ENCODE measurements at regions not wholly inside any gene's neighbourhood (a gene's known extent, or its start where the extent isn't known, plus 50 kb on each side); places are given as distances from the start of the nearest gene placed in this dataset.
"Not testable (repeated sequence)": the region's sequence is repeated elsewhere in the genome, so short reads cannot be mapped to it uniquely, and the experiment has no call there.

DNA sequence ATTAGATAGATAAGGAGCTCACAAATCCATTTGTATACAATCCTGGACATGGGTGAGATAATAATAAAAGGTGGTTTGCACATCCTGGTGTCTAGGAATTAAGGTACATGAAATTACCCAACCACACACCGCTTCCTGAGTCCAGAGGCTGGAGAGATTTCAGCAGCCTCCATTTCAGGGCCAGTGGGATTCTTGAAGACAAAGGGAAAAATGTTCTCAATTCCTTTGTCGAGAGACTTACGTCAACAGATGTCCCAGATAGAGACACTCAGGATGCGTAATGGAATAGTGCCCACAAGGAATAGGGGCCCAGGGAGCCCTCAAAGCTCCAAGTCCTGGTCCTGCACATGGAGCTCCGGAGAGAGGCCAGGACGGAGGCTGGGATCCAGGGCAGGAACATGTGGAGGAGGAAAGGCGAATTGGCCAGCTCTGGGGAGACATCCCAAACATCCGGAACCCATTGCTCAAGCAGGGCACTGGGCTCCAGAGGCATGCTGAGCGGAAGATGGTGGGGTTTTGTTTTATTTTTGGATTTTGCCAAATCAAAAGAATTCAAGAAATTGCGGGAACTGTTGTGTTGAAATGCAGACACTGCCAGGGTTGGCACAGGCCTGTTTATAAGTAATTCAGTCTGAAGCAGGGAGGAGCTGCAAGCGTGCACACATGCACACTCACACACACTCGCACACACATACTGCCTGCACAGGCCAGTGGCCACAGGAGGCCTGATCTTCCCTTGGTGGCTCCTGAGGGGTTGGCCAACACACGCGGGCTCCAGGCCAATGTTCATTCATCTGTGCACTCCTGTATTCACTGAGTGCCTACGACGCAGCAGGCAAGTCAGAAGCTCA is 97.2 kb downstream of the NOG start:
- no peak for DNase-seq

DNA sequence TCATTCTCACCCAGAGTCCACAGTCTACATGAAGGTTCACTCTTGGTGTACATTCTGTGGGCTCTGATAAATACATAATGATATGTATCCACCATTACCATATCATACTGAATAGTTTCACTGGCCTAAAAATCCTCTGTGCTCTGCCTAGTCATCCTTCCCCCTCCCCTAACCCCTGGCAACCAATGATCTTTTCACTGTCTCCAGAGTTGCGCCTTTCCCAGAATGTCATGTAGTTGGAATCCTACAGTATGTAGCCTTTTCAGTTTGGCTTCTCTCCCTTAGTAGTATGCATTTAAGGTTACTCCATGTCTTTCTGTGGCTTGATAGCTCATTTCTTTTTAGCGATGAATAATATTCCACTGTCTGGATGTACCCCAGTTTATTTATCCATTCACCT is 101.3 kb downstream of the NOG start:
- no peak for DNase-seq

DNA sequence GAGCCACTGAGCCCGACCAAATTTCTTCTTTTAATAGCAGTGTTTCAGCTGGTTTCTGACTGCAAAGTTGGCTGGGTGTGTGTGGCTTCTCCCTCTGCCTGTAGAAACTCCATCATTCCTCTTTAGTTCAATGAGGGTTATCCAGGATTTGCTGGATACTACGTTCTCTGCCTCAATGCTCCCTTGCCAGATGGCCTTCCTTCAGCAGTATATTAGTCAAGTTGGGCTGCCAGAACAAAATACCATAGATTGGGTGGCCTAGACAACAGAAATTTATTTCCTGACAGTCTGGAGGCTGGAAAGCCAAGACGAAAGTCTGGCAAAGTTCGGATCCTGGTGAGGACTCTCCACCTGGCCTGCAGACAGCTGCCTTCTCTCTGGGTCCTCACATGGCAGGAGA is 103.7 kb downstream of the NOG start:
- no peak for DNase-seq

DNA sequence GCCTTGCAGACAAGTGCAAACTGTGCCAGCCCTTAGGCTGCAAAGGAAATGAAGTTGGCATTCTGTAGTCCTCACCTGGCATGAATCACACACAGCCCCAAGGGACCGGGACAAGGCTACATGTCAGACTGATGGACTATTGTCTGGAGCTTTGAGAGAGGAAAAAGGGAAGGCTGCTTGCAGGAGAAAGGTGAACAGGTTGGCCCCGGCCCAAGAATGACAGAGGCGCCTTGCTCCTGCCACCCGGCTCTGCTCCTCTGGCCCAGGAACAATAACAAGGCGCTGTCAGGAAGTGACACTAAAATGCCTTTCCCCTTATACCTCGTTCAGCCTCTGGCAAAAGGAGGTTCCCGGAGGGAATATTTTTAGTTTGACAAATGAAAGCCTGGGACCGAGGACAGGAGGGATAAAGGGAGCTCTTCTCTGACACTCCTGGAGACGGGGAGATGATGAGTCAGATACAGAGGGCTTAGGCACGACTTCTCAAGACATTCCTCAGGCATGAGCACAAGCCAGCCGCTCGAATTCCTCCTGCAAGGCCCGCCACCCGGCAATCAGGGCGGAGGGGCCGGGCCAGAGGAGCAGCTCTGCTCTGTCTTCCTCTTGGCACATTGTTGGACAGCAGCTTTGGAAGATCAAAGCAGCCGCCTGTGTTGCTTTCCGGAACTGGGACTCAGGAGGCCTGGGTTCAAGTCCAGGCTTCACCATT is 105.8 kb downstream of the NOG start:
- DNase-seq, result no peak

DNA sequence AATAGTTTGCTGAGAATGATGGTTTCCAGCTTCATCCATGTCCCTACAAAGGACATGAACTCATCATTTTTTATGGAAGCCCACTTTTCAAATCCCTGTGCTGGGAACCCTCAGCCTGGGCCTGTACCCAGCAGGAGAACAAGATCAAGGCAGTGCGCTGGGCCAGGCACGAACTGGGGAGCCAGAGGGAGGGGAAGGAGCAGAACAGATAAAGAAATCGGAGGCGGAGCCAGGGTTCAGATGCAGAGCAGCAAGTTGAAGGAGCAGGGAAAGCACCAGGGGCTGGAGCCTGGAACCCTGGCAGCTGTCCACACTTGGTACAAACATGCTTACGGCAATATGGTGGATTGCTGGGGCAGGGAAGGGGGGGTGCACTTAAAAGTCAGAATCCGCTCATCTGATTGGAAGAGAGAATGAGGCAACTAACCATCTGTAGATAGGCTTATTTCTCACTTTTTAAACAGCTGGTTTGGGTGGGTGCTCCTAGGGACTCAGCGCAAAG is 107.5 kb downstream of the NOG start:
- DNase-seq, result no peak

DNA sequence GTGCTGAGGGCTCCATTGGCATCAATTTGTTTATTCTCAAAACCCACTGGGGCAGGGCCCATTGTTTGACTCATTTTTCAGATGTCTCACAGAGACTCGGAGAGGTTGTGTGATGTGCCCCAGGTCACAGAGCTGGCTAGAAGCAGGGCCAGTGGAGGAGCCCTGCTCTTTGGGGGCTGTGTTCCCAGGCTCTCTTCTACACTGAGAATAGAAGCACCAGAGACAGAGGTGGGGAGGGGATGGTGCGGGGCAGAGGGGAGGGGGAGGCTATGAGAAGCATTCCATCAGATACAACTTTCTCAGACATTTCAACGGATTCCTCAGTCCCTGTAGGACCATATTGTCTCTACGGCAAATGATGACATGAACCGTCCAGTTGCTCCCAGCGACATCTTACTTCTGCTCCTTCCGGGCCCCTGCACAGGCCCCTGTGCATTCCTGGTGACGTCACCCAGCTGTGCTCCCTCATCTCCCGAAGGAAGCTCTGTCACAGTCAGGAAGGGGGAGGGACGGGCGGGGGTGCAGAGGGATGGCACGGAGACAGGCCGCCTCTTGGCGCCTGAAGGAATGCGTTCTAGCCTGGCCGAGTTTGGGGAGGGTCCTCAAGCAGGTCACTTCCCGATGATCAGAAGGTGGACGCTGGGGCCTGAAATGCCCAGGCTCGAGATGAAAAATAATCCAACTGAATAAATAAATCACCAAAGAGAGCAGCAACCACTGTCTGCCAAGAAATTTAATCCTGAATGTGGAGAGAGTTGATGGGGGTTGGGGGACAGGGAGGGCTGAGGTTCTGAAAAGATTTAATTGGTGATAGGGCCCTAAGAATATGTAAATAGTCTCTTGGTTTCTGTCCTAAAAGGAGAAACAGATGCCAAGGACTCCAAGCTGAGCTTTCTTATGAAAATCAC is 114.1 kb downstream of the NOG start:
- DNase-seq, result no peak

DNA sequence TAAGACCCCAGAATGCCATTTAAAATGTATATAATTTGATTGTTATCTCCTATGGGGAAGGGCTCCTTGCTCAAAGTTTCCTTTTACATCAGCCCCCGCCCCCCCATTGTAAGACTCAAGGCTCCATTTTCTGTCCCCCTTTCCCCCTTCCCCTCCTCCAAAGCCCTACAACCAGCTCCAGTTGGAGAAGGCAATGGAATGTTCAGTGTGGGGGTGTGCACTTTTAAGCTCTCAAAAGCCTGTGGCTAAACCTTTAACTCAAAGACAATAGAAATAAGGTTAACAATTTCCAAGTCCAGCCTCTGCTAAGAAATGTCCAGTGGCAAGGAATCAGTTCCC is 114.7 kb downstream of the NOG start:
- no peak for DNase-seq

DNA sequence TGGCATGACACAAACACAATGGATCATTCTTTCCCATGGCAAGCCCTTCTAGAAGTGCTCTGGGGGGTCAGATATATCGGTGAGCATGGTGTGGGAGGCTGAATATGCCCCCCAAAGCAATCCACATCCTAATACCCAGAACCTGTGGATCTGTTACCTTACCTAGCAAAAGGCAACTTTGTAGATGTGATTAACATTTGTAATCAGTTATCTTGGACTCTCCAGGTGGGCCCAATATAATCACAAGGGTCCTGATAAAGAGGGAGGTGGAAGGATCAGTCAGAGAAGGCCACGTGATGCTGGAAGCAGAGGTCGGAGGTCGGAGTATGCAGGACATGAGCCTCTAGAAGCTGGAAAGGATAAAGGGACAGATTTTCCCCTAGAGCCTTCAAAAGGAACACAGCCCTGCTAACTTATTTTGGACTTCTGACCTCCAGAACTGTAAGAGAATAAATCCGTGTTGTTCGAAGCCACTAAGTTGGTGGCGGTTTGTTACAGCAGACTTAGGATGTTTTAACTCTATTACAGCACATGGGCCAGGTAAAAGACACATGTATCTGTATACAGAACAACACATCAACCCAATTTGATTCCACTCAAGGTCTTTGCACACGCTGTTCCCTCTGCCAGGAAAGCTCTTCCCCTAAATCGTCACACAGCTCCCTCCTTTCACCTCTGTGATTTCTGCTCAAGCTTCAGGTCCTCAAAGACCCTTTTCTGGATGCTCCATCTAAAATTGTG is 115.3 kb downstream of the NOG start:
- no peak for DNase-seq

DNA sequence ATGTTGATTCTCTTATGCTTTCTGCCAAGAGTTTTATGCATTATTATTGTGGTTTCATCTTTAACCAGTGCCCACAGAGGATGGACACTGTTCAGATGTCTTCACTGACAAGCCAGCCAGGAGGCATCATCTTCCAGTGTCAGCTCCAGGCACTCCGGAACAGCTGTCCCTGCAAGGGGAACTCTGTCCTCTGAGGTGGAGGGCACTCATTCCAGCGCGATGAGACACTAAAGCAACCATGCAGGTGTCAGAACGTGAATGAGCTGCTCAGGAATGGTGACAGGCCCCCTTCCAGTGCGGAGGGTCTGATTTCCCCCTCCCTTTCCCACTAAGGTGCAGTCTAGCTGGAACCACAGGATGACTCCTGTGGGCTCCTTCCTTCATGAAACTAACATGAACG is 117.5 kb downstream of the NOG start:
- DNase-seq, result no peak

DNA sequence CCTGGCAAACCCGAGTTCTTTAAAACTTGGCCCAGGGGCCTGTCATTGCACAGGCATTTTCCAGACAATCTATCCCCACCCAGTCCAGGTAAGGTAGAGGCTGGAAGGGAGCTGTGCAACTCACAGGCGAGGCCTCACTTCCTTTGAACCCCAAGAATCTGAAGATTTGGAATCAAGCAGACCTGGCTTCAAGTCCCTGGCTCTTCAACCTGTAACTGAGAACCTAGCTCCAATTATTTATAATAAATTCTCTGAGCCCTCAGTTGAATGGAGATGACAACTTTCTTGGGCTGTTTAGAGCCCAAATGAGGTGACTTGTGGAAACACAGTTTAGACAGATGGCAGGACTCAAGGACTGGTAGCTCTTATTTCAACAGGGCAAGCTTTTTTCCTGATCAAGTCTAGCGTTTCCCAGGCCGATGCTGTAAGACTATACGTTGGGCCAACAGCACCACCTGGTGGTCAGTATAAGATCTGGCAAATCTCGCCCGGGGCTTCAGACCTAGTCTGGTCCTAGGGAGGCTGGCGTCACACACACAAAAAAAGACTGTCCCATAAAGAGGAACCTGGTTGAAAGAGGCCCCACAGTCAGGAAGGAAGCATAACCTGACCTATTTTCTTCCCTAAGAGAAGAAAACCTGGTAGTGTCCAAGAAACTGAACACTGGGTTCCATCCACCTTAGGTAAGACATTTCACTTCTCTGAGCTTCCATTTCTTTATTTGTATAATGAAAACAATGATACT is 117.9 kb downstream of the C17orf67 start:
- DNase-seq, result peak; percentile 48

DNA sequence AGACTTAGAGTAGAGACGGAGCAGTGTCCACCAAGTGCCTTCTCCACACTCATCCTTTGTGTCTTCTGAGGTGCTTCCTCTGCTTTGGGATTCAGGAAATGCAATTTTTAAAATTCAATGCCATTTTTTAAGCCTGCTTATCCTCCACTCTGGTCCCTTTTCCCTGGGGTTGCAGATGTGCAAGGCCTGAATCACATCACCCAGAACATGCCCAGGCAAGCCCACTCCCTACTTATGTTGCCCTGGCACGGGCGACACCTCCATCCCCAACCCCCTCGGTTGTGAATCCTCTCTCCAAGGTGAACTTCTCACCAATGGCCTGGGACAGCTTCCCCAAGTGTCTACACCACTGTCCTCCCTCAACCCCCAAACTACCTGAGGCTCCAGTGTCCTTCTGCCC is 116.2 kb downstream of the C17orf67 start:
- DNase-seq, result no peak

DNA sequence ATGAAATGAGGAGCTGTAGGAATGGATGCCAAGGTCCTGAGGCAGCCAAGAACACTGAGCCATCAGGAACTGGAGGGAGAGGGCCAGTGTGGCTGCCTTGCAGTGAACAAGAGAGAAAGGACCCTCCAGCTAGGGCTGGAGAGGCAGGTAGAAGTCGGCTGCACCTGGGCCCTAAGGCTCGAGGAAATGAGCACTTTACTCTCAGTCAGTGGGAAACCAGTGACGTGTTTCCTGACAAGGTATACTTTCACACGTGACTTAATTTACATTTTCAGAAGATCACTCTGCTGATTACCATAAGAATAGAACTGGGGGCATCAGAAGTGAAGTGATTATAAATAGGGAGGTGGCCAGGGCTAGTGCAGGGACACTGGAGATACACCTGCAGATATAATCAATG is 115.2 kb downstream of the C17orf67 start:
- DNase-seq, result no peak

DNA sequence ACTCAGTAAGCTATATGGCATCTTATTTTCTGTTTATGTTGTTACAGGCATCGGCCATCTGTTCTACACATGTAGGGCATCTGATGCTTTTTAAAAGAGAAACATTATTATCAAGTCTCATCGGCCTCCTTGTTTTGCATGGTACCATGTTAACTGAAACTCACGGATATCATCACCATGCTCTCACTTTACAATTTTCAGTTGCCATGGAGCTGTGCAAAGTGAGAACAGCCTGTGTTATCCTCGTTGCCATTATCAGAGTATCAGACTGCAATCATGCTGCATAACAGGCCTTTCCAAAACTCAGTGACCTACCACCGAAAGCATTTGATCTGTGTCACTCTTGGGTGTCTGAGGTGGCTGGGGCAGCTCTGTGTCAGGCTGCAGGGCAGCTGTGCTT is 110.3 kb downstream of the C17orf67 start:
- DNase-seq, result no peak

DNA sequence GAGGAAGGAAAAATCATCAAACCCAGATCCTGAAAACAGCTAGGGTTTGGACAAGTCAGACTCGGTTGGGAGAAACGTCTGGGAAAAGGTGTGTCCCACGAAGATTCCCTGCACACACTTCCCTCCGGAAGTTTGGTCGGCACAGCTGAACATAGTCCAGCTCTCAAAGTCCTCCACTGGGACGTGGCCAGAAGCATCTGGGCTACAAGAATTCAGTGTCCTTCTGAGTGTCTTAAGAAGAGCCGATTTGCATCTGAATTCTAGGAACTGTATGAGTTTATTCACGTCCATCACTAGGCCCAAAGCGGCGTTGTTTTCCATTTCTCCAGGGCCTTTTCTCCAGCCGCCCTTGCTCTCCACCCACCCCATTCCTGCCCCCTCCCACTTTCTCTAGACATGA is 109.1 kb downstream of the C17orf67 start:
- no peak for DNase-seq

DNA sequence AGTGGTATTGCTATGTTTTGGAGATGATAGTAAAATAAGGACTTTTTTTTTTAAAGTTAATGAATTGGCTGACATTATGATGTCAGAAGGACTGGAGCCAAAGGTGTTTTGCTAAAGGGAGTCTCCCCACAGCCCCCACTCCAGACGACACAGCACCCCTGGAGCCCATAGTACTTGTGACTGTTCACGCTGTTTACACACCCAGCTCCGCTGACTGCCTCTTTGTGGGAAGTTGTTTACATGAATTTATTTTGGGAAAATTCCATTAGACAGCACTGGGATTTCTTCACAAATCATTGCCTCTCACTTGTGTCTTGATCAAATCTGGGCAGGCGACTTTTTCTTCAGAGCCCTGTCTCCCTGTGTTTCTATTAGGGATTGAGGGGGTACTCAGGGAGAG is 108.6 kb downstream of the C17orf67 start:
- no peak for DNase-seq

DNA sequence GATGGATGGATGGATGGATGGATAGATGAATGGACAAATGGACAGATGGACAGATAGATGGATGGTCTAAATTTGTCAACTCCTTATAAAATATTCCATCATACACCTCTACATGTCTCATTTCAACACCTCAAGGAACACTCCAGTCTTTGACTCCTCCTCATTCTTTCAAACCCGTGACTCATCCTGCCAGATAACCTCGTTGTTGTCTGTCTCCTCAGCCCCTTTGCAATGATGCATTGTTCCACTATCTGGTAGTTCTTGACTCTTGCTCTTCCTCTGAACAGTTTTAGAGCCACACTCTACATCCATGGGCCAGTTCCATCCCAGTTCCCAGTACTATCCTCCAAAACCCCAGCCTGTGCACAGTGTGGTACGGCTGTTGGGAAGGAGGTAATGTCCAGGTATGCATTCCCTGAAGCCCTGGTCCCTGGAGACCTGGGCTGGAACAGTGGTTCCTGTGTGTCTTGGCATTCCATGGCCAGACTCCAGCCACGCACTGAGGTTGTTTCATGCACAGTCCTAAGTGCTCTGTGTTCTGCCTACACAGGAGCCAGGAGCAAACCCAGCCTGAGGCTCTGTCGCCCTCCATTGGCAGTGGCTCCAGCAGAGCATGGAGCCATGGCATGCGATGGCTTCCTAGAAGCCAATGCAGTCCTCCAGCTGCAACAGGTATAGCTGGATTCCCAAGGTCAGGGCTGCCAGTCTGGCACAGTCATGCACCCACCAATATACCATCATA is 105.7 kb downstream of the C17orf67 start:
- DNase-seq, result no peak

DNA sequence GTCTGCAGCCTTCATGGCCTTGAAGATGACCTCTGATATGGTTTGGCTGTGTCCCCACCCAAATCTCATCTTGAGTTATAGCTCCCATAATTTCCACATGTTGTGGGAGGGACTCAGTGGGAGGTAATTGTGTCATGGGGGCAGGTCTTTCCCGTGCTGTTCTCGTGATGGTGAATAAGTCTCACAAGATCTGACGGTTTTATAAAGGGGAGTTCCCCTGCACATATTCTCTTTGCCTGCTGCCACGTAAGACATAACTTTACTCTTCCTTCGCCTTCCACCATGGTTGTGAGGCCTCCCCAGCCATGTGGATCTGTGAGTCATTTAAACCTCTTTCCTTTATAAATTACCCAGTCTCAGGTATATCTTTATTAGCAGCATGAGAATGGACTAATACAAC is 102.6 kb downstream of the C17orf67 start:
- not testable (repeated sequence) for DNase-seq

DNA sequence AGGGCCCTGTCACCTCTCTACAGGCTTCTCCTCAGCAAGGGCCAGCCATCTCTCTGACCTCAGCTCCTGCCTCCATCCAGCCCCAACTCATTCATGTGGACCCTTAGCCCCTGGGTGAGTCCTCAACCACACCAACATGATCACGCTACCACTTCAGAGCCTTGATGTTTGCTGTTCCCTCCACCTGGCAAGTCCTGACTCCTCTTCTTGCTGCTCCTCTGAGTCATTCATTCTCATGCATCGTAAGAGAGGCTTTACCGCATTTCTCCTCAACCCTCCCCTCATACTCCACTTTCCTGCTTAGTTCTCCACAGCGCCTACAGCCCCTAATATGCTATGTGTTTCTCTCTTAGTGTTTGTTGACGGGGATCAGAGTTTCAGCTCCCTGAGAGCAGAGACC is 99.9 kb downstream of the C17orf67 start:
- DNase-seq, result no peak

DNA sequence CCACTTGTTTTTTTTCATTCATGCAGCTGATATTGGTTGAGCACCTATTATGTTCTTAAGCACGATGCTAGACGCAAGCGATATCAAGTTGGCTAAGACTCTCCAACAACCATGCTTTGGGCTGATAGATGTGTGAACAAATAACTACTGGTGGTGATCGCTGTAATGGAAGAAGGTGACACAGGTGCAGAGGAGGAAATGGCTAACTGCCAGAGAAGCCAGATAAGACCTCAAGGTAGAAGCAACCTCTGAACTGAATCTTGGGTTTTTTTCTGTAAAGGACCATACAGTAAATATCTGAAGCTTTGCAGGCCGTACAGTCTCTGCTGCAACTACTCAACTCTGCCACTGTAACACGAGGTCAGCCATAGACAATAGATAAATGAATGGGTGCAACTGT is 97.9 kb downstream of the C17orf67 start:
- no peak for DNase-seq

DNA sequence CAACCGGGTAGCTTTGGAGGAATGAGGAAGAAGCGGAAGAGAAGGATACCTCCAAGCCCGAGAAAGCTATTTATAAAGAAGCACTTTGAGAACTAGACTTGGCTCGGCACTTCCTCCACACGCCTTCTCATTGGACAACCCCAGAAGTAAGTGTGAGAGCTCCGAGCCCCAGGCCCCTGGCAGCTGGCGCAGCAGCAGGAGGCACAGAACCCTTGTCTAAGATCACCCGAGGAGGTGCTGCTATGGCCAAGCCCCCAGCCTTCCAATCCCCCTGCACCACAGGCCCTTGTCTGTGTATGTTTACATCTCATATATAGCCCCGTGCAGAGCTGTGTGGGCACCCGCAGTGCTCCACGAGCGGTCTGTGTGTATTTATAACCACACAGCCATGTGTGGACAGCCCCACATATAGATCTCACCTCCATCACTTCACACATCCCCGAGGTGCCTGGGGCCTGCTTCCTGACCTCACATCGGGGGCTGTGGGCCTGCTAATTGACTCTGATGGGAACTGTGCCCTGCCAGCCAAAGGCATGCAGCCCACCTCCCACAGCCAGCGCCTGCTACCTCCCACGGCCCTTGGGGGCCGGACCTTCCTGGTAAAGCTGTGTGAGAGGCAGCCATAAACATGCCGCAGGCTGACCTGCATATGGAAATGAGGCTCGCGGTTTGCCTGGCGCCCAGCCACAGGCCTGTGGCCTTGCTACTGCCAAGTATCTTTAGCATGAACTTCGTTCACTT is 96.1 kb downstream of the C17orf67 start:
- no peak for DNase-seq
